GM21528 (cell line): ENCODE measurements at regions not wholly inside any gene's neighbourhood (a gene's known extent, or its start where the extent isn't known, plus 50 kb on each side); places are given as distances from the start of the nearest gene placed in this dataset.

Experiments used
- ATAC-seq: cut with Tn5 transposase; IDR thresholded peaks from one replicate; pipeline ENCODE4 v1.9.1; 2021; ENCODE audit warnings: mild to moderate bottlenecking, moderate library complexity; ENCODE audit not compliant: unreplicated experiment, low FRiP score

GRCh38 chr14:38850664-38851063 is 252.4 kb downstream of the SEC23A start:
- ATAC-seq, result no peak

GRCh38 chr14:38848243-38848935 is 254.6 kb downstream of the SEC23A start:
- no peak for ATAC-seq

- no peak for ATAC-seq
Observed at GRCh38 chr14:38847161-38847560, 255.9 kb downstream of the SEC23A start.

GRCh38 chr14:38839694-38840365 is 263.2 kb downstream of the SEC23A start:
- no peak for ATAC-seq

GRCh38 chr14:38838979-38839323 is 264.1 kb downstream of the SEC23A start:
- ATAC-seq, result no peak

GRCh38 chr14:38838049-38838978 is 264.7 kb downstream of the SEC23A start:
- no peak for ATAC-seq

- no peak for ATAC-seq
Observed at GRCh38 chr14:38837343-38838048, 265.5 kb downstream of the SEC23A start.

- ATAC-seq, result no peak
Observed at GRCh38 chr14:38836539-38836938, 266.5 kb downstream of the SEC23A start.

- ATAC-seq, result no peak
Observed at GRCh38 chr14:38835874-38836273, 267.2 kb downstream of the SEC23A start.

- no peak for ATAC-seq
Observed at GRCh38 chr14:38828183-38828827, 274.7 kb downstream of the SEC23A start.

GRCh38 chr14:38824706-38825105 is 278.3 kb downstream of the SEC23A start:
- ATAC-seq, result no peak

- ATAC-seq, result no peak
Observed at GRCh38 chr14:38818555-38818954, 284.5 kb downstream of the SEC23A start.

- ATAC-seq, result no peak
Observed at GRCh38 chr14:38808734-38809455, 294.1 kb downstream of the SEC23A start.

- ATAC-seq, result no peak
Observed at GRCh38 chr14:38799671-38800070, 303.4 kb downstream of the SEC23A start.

- ATAC-seq, result no peak
Observed at GRCh38 chr14:38794677-38795076, 308.4 kb downstream of the SEC23A start.

GRCh38 chr14:38791862-38792261 is 311.2 kb downstream of the SEC23A start:
- no peak for ATAC-seq

GRCh38 chr14:38790916-38791315 is 312.1 kb downstream of the SEC23A start:
- ATAC-seq, result no peak

GRCh38 chr14:38789805-38790204 is 313.2 kb downstream of the SEC23A start:
- ATAC-seq, result no peak

- ATAC-seq, result no peak
Observed at GRCh38 chr14:38788060-38788459, 315.0 kb downstream of the SEC23A start.

- no peak for ATAC-seq
Observed at GRCh38 chr14:38786921-38787320, 316.1 kb downstream of the SEC23A start.
